GM20000 (cell line): ENCODE measurements at regions not wholly inside any gene's neighbourhood (a gene's known extent, or its start where the extent isn't known, plus 50 kb on each side); places are given as distances from the start of the nearest gene placed in this dataset.
A peak's percentile ranks its signal among the peaks of the same experiment; 100 is the strongest.

Source experiments
- DNase-seq: peaks from one replicate; pipeline ENCODE4 v3.0.0; 2012; ENCODE audit warnings: low spot score
- TF ChIP-seq, protein P1 (sequence below): IDR thresholded peaks from 2 replicates; pipeline ENCODE4 v1.5.1; 2012; ENCODE audit warnings: mild to moderate bottlenecking, control low read depth; ENCODE audit errors: extremely low read depth, missing control alignments

DNA sequence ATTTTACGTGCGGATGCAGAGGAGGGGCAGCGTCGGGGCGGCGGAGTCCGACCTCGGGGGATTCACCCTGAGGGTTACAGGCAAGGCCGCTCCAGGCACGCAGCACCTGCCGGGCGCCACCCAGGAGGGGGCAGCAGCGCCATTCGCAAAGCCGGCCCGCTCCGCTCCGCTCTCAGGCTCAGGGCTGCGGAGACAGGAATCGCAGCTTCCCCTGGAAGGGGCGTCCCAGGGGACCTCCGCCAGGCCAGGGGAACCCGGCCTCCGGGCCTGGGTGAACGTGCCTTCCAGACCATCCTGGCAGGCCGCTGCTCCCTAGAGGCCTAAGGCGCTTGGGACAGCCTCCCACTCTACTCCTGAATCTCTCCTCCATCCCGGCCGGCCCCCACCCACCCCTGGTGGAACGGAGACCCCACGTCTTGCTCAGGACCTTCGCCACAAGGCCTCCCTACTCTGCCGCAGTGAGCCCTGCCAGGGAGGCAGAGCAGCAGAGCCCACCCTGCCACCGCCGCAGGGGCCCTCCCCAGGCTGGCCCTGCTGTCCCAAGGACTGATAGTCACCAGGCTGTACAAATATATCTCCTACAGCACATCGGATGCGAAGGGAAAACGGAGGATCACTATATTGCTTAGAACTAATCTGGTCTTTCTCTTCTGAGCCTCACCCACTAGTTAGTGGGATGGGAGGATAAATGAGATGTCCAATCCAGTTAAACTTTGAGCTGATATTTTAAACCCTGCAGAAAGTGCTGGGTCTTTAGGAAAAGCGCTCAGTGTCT lies 115.0 kb downstream of the SMIM20 start:
- peak; percentile 78 for DNase-seq
- TF ChIP-seq, protein P1, sequence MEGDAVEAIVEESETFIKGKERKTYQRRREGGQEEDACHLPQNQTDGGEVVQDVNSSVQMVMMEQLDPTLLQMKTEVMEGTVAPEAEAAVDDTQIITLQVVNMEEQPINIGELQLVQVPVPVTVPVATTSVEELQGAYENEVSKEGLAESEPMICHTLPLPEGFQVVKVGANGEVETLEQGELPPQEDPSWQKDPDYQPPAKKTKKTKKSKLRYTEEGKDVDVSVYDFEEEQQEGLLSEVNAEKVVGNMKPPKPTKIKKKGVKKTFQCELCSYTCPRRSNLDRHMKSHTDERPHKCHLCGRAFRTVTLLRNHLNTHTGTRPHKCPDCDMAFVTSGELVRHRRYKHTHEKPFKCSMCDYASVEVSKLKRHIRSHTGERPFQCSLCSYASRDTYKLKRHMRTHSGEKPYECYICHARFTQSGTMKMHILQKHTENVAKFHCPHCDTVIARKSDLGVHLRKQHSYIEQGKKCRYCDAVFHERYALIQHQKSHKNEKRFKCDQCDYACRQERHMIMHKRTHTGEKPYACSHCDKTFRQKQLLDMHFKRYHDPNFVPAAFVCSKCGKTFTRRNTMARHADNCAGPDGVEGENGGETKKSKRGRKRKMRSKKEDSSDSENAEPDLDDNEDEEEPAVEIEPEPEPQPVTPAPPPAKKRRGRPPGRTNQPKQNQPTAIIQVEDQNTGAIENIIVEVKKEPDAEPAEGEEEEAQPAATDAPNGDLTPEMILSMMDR: peak; percentile 99

DNA sequence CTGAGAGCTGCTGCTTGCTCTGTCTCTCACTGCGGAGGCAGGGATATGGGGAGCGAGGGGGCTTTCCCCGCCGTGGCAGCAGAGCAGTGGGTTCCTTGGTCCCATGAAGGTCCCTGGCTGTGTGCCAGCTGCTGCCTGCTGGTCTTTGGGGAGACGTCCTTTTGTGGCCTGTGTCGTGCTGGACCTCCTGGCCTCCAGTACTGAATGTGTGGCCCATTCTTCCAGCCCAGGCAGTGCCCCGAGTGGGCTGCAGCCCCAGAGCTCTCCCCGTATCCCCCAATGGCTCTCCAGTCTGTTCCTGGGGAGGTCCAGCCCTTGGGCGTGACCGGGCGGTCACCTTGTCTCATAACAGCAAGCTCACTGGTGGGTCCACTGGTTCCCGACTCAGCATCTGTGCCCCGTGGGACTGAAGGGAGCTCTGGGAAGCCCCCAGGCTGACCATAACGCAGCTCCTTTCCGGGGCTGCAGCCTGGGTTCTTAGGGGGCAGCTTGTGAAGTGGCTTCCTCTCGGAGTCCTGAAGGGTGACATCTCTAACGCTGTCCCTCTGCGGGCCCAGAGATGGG lies 115.6 kb downstream of the SMIM20 start:
- DNase-seq: no peak
- TF ChIP-seq, protein P1: no peak

DNA sequence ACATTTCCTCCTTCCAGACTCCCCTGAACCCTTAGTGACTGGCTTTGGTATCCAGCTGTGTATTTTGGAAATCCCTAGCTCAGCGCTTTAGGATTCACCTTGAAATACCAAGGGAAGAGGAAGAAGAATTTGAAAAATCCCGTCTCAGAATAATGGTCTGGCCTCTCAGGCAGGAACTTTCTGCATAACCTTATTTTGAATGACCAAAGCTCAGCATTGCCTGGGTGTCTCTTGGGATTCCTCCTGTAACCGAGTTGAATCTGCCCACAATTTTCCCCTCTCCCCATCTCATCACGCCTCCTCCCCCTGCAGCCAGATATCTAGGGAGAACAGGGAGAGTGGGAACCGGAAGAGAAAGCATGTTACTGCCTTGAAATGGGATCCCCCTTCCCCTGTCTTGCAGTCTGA lies 116.2 kb downstream of the SMIM20 start:
- TF ChIP-seq, protein P1: no peak
- DNase-seq: no peak

DNA sequence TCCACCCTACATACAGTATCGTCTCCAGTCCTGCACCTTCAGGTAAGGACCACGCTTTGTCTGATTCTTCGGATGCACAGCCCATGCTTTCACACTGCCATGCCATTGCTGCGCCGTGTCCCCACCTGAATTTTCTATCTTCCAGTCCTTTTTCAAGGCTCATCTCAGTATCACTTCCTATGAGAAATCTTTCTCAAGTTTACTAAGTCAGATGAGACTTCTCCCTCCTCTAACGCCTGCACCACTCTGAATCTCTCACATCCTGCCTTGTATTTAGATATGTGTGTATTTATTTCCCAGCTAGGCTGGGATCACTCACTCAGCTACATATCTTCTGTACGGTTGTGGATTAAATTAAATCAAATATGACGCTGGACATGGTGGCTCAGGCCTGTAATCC lies 116.8 kb downstream of the SMIM20 start:
- no peak for DNase-seq
- TF ChIP-seq, protein P1: no peak

DNA sequence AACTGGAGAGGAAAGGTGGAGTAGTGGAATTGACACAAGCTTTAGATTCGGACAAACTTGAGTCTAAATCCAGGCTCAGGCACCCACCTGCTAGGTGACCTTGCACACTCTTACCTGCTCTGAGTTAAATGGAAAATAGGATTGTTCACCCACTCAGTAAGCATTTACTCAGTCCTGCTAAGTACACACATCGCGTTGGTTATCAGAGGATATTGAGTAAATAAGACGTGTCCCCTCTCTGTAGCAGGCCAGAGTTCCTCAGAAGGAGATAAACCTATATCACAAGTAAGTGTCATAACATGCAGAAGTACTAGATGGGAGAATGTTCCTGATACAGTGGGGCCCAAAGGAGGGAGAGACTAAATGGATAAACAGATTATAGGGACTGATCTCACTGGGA lies 117.7 kb downstream of the SMIM20 start:
- TF ChIP-seq, protein P1: no peak
- no peak for DNase-seq

DNA sequence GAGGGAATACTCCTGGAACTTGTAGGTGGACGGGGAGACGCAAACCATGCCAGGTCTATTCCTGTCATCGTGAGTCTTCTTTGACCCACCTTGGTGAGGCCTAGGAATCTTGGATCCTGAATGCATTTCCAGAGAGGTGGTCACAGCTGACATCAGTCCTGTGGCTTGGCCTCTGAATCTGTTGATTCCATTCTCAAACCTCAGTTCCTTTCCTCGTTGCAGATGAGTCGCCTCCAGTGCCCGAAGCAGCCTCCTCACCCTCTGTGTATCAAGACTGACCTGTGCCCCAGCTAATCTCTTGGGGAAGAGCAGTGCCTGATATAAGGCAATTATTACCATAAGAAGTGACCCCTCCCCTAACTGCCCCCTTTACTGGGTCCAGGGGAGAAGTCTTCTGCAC lies 118.1 kb downstream of the SMIM20 start:
- DNase-seq: no peak
- TF ChIP-seq, protein P1: no peak

DNA sequence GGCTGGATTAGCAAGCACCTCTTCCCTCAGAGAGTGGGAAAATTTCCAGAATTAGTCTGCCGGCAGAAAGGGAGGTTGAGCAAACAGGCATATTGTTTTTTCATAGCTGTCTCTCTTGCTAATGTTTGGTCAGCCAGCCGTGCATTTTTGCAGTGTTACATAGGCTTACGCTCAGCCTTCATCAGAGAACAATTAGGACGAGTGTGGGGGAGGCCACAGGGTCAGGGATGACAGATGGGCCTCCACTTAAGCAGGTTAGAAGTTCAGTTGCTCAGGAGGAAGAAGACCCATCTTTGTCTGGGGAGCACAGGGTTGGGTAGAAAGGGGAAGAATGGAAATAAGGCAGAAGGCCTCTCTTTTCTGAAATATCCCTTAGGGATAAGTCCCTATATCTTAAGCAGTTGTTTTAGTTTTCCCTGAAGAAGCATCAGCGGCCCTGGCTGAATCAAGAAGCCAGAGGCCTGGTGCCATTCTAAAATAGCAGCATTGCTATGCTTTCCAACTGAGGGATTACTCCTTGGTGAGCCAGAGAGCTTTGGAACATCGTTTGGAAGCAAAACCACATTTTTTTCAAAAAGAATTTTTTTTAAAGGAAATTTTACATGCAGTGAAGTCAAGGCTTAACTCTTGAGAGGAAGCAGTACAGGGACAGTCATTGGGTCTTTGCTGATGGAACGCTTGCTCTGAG lies 118.8 kb downstream of the SMIM20 start:
- TF ChIP-seq, protein P1: no peak
- DNase-seq: no peak
